ENCODE measurements at regions not wholly inside any gene's neighbourhood (a gene's known extent, or its start where the extent isn't known, plus 50 kb on each side); places are given as distances from the start of the nearest gene placed in this dataset.

DNA sequence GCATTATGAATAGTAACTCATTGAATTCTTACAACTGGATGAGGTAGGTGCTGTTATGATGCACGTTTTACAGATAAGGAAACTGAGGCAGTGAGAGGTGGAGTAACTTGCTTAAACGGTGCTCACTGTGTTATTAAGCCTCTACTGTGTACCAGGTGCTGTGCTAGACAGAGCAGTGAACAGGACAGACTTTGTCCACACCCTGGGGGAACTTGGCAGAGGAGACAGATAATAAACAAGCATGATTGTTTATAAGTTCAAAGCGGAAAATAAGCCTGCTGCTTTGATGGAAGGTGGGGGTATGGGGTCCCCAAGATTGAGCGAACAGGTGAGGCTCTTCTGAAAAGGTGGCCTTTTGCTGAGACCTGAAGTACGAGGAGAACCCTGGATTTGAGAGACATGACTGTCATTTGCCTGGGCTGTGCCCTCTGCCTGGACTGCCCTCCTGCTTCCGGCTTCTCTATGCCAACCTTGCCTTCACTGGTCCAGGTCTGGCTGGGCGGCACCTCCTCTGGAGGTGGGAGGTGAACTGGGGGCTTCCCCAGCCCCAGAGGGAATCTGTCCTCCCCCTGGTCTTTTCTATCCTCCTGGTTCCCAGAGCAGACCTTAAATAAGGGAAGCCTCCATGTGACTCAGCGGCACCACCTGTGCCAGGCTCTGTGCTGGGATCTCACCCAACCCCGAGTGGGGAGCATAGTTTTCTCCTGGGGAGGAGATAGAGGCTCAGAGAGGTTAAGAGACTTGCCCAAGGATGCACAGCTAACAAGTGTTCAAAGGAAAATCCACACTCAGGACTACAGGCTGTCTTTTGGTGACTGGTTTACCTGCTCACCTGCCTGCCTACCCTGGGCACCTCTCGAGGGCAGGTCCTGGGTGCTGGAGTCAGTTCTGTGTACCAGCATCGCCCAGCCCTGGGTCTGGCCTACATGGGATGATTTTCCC, 59.1 kb downstream of the CEBPB start:
- Histone ChIP-seq H3K4me1 (peaks cover 9 to 54% (median 43%) of the 10 kb centered on the region in 3 donors), H3K9me3 (no peaks in the 10 kb centered on the region), H3K27ac (peak overlapping the region in 2 of 4 donors; percentile 53 to 54), H3K27me3 (no peaks in the 10 kb centered on the region), H3K36me3 (no peaks in the 10 kb centered on the region), H3K4me3 (no peak overlapping the region)
- DNase-seq: no peak
- TF ChIP-seq, protein P1, sequence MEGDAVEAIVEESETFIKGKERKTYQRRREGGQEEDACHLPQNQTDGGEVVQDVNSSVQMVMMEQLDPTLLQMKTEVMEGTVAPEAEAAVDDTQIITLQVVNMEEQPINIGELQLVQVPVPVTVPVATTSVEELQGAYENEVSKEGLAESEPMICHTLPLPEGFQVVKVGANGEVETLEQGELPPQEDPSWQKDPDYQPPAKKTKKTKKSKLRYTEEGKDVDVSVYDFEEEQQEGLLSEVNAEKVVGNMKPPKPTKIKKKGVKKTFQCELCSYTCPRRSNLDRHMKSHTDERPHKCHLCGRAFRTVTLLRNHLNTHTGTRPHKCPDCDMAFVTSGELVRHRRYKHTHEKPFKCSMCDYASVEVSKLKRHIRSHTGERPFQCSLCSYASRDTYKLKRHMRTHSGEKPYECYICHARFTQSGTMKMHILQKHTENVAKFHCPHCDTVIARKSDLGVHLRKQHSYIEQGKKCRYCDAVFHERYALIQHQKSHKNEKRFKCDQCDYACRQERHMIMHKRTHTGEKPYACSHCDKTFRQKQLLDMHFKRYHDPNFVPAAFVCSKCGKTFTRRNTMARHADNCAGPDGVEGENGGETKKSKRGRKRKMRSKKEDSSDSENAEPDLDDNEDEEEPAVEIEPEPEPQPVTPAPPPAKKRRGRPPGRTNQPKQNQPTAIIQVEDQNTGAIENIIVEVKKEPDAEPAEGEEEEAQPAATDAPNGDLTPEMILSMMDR (IDR thresholded peaks at IDR 0.05): no peak
- no peak for TF ChIP-seq POLR2A (IDR thresholded peaks at IDR 0.05)
- WGBS, 2 donors: 43 to 48% methylated on average over 5 to 10 of the region's 11 CpGs
- intact Hi-C loops (cut with DNase I): no loop called here

DNA sequence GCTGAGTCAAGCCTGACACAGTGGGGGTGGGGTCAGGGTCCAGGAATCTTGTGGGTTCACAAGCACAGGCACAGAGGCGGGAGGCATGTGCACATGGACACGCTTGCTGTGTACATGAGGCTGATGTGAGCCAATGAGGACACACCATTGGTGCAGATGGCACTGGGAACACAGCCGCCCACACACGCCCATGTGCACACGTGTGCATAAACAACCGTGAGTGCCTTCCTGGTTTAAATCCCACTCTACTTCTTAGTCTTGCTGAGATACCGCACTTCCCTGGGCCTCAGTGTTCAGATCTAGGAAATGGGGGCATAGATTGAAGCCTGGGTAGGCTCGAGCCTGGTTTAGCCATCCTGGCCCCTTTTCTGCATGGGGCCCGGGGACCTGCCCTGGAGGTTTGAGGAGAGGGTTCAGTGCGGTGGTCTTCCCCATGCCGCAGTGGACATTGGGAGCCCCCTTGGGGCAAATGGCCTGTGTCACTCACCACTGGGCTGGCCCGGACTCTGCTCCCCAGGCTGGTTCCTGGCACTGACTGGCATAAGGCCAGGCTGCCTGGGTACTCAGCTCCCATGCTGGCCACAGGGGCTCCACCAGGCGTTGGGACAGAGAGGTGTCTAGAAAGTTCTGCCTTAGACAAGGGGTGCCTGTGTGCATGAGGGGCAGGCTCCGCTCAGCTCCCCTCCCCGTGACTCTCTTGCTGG, 60.2 kb downstream of the CEBPB start:
- 84 to 90% methylated on average over 2 to 3 of the region's 15 CpGs for WGBS, 2 donors
- Histone ChIP-seq H3K4me1 (peaks cover 7 to 43% (median 37%) of the 10 kb centered on the region in 3 donors), H3K27me3 (no peaks in the 10 kb centered on the region), H3K4me3 (no peak overlapping the region), H3K27ac (no peak overlapping the region), H3K36me3 (no peaks in the 10 kb centered on the region), H3K9me3 (no peaks in the 10 kb centered on the region)
- intact Hi-C loops (cut with DNase I): no loop called here
- no peak for DNase-seq
- no peak for TF ChIP-seq POLR2A (IDR thresholded peaks at IDR 0.05)
- TF ChIP-seq, protein P1 (IDR thresholded peaks at IDR 0.05): no peak

DNA sequence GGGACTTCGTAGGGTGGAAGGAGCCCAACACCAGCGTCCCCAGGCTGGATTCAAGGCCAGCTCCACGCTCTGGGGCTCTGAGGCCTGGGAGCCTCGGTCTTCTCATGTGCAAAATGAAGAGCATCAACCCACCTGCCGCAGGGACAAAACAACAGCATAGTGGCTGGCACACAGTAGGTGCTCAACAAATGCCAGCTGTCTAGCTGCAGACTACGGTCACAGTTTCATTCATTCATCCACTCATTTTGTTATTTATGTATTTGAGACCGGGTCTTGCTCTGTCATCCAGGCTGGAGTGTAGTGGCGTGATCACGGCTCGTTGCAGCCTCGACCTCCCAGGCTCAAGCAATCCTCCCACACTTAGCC, 60.7 kb downstream of the CEBPB start:
- WGBS, 2 donors: 70 to 89% methylated on average over 7 to 9 of the region's 11 CpGs
- no peaks in the 10 kb centered on the region for H3K27me3 ChIP-seq
- peaks cover 1 to 38% (median 32%) of the 10 kb centered on the region in 3 donors for H3K4me1 ChIP-seq
- no peaks in the 10 kb centered on the region for H3K36me3 ChIP-seq
- DNase-seq: no peak
- H3K4me3 ChIP-seq: no peak overlapping the region
- no peak overlapping the region for H3K27ac ChIP-seq
- TF ChIP-seq, protein P1 (IDR thresholded peaks at IDR 0.05): no peak
- TF ChIP-seq POLR2A (IDR thresholded peaks at IDR 0.05): no peak
- H3K9me3 ChIP-seq: no peaks in the 10 kb centered on the region
- intact Hi-C loops (cut with DNase I): no loop called here

DNA sequence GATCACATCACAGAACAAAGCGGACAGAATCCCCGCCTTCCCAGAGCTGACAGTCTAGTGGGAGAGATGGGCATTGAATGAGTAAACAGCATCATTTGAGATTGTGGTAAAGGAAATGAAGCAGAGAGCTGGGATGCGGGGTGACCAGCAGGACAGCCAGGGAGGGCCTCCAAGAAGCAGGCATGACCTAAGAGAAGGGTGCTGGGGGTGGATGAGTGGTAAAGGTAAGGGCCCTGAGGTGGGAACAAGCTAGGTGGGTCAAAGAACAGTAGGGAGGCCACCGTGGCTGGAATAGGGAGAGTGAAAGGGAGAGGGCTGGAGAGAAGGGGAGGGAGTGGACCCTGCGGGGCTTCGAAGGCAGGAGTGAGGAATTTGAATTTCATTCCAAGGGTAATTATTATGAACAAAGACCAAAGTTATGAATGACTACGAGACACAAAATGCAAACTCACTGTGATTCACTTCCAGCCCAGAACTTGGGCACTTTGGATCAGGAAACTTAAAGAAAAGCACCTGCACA, 61.4 kb downstream of the CEBPB start:
- intact Hi-C loops (cut with DNase I): no loop called here
- H3K9me3 ChIP-seq: no peaks in the 10 kb centered on the region
- WGBS, 2 donors: 61 to 62% methylated on average over 7 of the region's 7 CpGs
- H3K36me3 ChIP-seq: no peaks in the 10 kb centered on the region
- no peaks in the 10 kb centered on the region for H3K27me3 ChIP-seq
- no peak overlapping the region for H3K27ac ChIP-seq
- no peak for DNase-seq
- no peak overlapping the region for H3K4me3 ChIP-seq
- H3K4me1 ChIP-seq: peaks cover 0 to 36% (median 26%) of the 10 kb centered on the region in 3 donors
- TF ChIP-seq POLR2A (IDR thresholded peaks at IDR 0.05): no peak
- TF ChIP-seq, protein P1 (IDR thresholded peaks at IDR 0.05): no peak

DNA sequence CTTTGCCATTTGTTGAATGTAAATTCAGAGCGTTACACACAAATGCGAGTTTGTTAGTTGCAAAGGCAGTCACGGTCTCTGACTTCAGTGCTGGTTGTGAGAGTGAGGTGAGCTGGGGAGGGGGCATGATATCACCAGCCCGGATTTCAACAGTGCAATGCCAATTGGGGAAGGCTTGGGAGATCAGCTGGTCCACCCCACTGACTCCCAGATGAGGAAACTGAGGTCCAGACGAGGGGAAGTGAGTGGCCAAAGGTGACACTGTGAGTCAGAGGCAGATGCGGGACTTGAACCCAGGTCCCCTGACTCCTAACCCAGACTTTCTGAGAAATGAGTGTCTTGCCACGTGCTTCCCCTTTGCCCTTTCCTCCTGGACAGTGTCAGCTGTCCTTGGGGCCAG, 62.1 kb downstream of the CEBPB start:
- Histone ChIP-seq H3K4me1 (peaks cover 0 to 30% (median 20%) of the 10 kb centered on the region in 3 donors), H3K36me3 (no peaks in the 10 kb centered on the region), H3K27ac (no peak overlapping the region), H3K4me3 (no peak overlapping the region), H3K9me3 (no peaks in the 10 kb centered on the region), H3K27me3 (no peaks in the 10 kb centered on the region)
- intact Hi-C loops (cut with DNase I): no loop called here
- WGBS, 2 donors: 86 to 87% methylated on average over 6 to 7 of the region's 7 CpGs
- no peak for DNase-seq
- no peak for TF ChIP-seq POLR2A (IDR thresholded peaks at IDR 0.05)
- TF ChIP-seq, protein P1 (IDR thresholded peaks at IDR 0.05): no peak
